ENCODE measurements at regions not wholly inside any gene's neighbourhood (a gene's known extent, or its start where the extent isn't known, plus 50 kb on each side); places are given as distances from the start of the nearest gene placed in this dataset.

DNA sequence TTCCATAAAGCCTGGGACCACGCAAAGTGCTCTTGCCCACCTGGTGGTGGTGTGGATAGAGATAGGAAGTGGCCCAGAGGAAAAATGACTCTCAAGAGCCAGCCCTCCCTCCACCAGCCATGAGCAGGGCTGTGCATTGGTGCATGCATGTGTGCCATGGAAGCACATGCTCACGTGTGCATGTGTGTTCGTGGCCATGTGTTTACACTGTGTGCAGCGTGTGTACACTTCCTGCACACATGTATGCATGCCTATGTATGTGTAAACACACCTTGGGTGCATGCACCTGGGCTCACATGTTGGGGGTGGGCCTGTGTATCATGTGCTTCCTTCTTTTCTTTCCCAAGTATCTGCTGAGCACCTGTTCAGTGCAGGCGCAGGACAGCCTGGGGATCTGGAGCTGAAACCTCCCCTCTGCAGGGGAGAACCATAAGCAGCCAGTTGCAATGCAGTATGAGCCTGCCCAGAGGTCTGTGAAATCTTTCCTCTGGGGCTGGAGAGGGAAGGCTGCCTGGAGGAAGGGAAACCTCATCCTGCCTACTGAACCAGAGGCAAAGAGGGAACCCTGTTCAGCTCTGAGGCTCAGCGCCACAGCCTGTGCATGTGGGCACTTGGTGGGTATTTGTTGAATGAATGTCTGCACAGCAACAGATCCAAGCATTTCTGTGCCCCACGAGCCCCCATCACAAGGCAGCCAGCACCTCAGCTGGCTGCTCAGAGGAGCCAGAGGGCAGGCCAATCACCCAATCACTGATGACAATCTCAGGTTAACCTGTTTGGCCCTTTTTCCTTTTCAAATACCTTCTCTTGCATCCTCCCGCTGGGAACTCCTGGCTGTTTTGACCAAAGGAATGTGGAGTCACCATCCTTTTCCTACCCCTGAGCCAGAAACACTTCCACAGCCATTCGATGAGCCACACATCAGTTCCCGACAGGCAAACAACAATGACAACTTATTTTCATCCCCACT, 327.0 kb downstream of the NPHP4 start:
- no peaks in the 10 kb centered on the region for H3K36me3 ChIP-seq
- 79 to 84% methylated on average over 10 of the region's 10 CpGs for WGBS, 2 donors

DNA sequence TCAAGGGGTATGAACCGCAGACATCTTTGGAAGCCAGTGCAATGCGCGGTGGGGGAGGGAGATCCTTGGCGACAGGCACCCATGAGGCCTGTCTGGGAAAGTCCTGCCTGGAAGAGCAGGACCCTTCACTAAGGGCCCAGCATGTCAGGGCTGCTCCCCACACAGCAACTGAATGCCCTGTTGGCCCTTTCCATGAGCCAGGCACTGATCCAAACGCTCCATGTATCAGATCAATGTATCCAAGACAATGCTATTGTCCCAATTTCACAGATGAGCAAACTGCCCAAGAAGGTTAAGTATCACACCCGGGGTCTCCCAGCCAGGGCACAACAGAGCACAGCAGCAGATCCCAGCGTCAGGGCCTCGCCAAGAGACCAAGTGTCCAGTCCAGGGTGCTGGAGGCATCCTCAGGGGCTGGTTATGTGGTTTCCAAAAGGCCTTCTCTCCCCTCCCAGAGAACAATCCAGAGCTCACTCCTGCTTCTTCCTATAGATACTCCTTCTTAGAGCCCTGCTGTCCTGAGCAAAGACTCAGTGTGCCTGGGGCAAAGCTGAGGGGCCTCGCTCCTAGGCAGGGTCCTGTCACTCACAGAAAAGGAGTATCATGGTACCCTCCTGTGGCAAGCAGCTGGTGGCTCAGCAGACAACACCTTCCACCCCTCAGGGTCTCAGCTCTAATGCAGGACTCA, 328.0 kb downstream of the NPHP4 start:
- Histone ChIP-seq H3K27me3 (peaks cover 0 to 22% (median 5%) of the 10 kb centered on the region in 3 donors), H3K9me3 (no peaks in the 10 kb centered on the region), H3K27ac (no peak overlapping the region), H3K36me3 (no peaks in the 10 kb centered on the region), H3K4me1 (no peaks in the 10 kb centered on the region), H3K4me3 (no peak overlapping the region)
- intact Hi-C loops (cut with DNase I), result no loop called here
- TF ChIP-seq POLR2AphosphoS5 (IDR thresholded peaks at IDR 0.05) (no peak), EP300 (IDR thresholded peaks at IDR 0.05) (no peak), POLR2A (IDR thresholded peaks at IDR 0.05) (no peak), CTCF (IDR thresholded peaks at IDR 0.05) (no peak)
- 80 to 91% methylated on average over 9 of the region's 9 CpGs for WGBS, 2 donors
- peak; percentile 21 for DNase-seq

More for the DNA sequence above, 327.0 kb downstream of the NPHP4 start:
- intact Hi-C loops (cut with DNase I), result no loop called here
- no peaks in the 10 kb centered on the region for H3K9me3 ChIP-seq
- peak; percentile 40 for DNase-seq
- no peak overlapping the region for H3K27ac ChIP-seq
- H3K4me1 ChIP-seq, result no peaks in the 10 kb centered on the region
- TF ChIP-seq EP300 (IDR thresholded peaks at IDR 0.05) (no peak), CTCF (IDR thresholded peaks at IDR 0.05) (no peak), POLR2AphosphoS5 (IDR thresholded peaks at IDR 0.05) (no peak), POLR2A (IDR thresholded peaks at IDR 0.05) (no peak)
- H3K27me3 ChIP-seq, result peaks cover 0 to 22% (median 5%) of the 10 kb centered on the region in 3 donors
- H3K4me3 ChIP-seq, result no peak overlapping the region

DNA sequence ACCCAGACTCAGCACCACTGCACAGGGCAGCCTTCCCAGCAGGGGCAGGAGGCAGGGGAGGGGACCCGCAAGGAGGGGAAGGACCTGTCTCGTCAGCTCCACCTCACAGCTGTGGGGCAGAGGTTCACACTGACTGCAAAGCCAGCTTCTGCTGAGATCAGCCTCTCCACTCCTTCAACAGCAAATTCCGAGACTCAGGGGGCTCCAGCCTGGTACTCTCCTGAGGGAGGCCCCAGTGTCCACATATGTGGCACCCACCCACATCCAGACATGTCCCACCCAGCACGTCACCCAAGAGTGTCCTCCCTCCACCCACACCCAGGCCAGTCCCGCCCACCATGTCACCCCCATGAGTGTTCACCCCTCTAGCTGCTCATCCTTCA, 329.5 kb downstream of the NPHP4 start:
- peak; percentile 56 for DNase-seq
- no peaks in the 10 kb centered on the region for H3K4me1 ChIP-seq
- TF ChIP-seq EP300 (IDR thresholded peaks at IDR 0.05) (no peak), POLR2A (IDR thresholded peaks at IDR 0.05) (no peak), POLR2AphosphoS5 (IDR thresholded peaks at IDR 0.05) (no peak), CTCF (IDR thresholded peaks at IDR 0.05) (no peak)
- H3K36me3 ChIP-seq, result no peaks in the 10 kb centered on the region
- H3K27me3 ChIP-seq, result peaks cover 0 to 22% (median 5%) of the 10 kb centered on the region in 3 donors
- intact Hi-C loops (cut with DNase I), result no loop called here
- WGBS, 2 donors, result 80 to 84% methylated on average over 5 of the region's 5 CpGs
- no peaks in the 10 kb centered on the region for H3K9me3 ChIP-seq
- H3K27ac ChIP-seq, result no peak overlapping the region
- no peak overlapping the region for H3K4me3 ChIP-seq

- intact Hi-C loops (cut with DNase I), result no loop called here
- TF ChIP-seq POLR2AphosphoS5 (IDR thresholded peaks at IDR 0.05) (no peak), EP300 (IDR thresholded peaks at IDR 0.05) (no peak), POLR2A (IDR thresholded peaks at IDR 0.05) (no peak), CTCF (IDR thresholded peaks at IDR 0.05) (no peak)
- Histone ChIP-seq H3K9me3 (no peaks in the 10 kb centered on the region), H3K4me1 (no peaks in the 10 kb centered on the region), H3K27me3 (peaks cover 0 to 22% (median 5%) of the 10 kb centered on the region in 3 donors), H3K4me3 (no peak overlapping the region), H3K36me3 (no peaks in the 10 kb centered on the region), H3K27ac (no peak overlapping the region)
- WGBS, 2 donors, result 78 to 84% methylated on average over 9 of the region's 9 CpGs
- DNase-seq, result no peak
Measured at GRCh38 chr1:5662086-5662743, 330.0 kb downstream of the NPHP4 start.
